ENCODE measurements at regions not wholly inside any gene's neighbourhood (a gene's known extent, or its start where the extent isn't known, plus 50 kb on each side); places are given as distances from the start of the nearest gene placed in this dataset.

DNA sequence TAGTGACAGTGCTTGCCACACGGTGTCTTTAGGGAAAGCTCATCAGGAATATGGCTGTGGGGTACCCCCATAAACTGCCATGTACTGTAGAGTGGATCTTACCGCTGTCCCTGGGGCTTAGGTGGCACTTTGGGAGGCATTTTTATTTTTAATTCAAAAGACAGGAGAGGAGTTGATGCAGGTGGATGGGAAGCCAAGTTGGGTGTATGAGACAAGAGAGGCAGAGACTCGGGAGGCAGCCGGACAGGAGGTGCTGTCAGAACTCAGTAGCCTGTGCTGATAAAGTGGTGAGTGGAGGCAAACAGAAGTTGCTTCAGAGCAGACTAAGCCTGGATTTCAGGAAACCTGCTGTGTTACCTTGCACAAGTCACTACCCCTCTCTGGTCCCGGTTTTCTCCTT lies 185.9 kb downstream of the TMEM132E start:
- TF ChIP-seq, protein P1, sequence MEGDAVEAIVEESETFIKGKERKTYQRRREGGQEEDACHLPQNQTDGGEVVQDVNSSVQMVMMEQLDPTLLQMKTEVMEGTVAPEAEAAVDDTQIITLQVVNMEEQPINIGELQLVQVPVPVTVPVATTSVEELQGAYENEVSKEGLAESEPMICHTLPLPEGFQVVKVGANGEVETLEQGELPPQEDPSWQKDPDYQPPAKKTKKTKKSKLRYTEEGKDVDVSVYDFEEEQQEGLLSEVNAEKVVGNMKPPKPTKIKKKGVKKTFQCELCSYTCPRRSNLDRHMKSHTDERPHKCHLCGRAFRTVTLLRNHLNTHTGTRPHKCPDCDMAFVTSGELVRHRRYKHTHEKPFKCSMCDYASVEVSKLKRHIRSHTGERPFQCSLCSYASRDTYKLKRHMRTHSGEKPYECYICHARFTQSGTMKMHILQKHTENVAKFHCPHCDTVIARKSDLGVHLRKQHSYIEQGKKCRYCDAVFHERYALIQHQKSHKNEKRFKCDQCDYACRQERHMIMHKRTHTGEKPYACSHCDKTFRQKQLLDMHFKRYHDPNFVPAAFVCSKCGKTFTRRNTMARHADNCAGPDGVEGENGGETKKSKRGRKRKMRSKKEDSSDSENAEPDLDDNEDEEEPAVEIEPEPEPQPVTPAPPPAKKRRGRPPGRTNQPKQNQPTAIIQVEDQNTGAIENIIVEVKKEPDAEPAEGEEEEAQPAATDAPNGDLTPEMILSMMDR (IDR thresholded peaks at IDR 0.05) = no peak
- no peak for TF ChIP-seq POLR2A (IDR thresholded peaks at IDR 0.05)
